ENCODE measurements at regions not wholly inside any gene's neighbourhood (a gene's known extent, or its start where the extent isn't known, plus 50 kb on each side); places are given as distances from the start of the nearest gene placed in this dataset.

GRCh38 chr4:174110180-174110579 is 173.3 kb downstream of the FBXO8 start:
- TF ChIP-seq POLR2AphosphoS5 (IDR thresholded peaks at IDR 0.05; ENCODE audit: low read depth, low read length) (no peak), SIN3A (IDR thresholded peaks at IDR 0.05; ENCODE audit: borderline replicate concordance, insufficient read depth, low read length) (no peak), TAF1 (IDR thresholded peaks at IDR 0.05; ENCODE audit: borderline replicate concordance, insufficient read depth, low read length) (no peak)

All from PFSK-1 (cell line).